HepG2 (cell line): ENCODE measurements at regions not wholly inside any gene's neighbourhood (a gene's known extent, or its start where the extent isn't known, plus 50 kb on each side); places are given as distances from the start of the nearest gene placed in this dataset.

ENCODE experiments used
- CENPT ChIP-seq: sonication (generic); formaldehyde crosslinking; IDR thresholded peaks from 2 replicates; pipeline ENCODE4 v1.8.0; 2022; ENCODE audit warnings: low read depth, mild to moderate bottlenecking, moderate library complexity, missing genetic modification reagents
- CTCF ChIP-seq: sonication (generic); formaldehyde crosslinking; IDR thresholded peaks from 2 replicates; pipeline ENCODE4 v1.5.0; 2020; ENCODE audit warnings: mild to moderate bottlenecking, missing genetic modification reagents, moderate library complexity
- RFX1 ChIP-seq: fragments of 450-650 bp; IDR thresholded peaks from 2 replicates; pipeline ENCODE4 v1.6.1; 2017
- TFDP1 ChIP-seq: IDR thresholded peaks from 2 replicates; pipeline ENCODE4 v1.6.1; 2016; ENCODE audit warnings: missing compliant biosample characterization, missing genetic modification reagents, borderline replicate concordance
- ZNF24 ChIP-seq: fragments of 450-650 bp; IDR thresholded peaks from 2 replicates; pipeline ENCODE4 v1.6.1; 2017; ENCODE audit warnings: antibody characterized with exemption, mild to moderate bottlenecking
- ZNF280B ChIP-seq: sonication (generic); formaldehyde crosslinking; IDR thresholded peaks from 2 replicates; pipeline ENCODE4 v1.5.0; 2020; ENCODE audit warnings: missing genetic modification reagents, mild to moderate bottlenecking, borderline replicate concordance
- ZNF512B ChIP-seq: sonication (generic); formaldehyde crosslinking; IDR thresholded peaks from 2 replicates; pipeline ENCODE4 v1.5.1; 2020; ENCODE audit warnings: missing genetic modification reagents, mild to moderate bottlenecking, borderline replicate concordance

GRCh38 chr12:97681612-97682504 lies 219.3 kb downstream of the RMST start:
- TF ChIP-seq ZNF24 (no peak), CTCF (CRISPR knock-in tag) (no peak), CENPT (CRISPR knock-in tag) (no peak), ZNF512B (CRISPR knock-in tag) (no peak), ZNF280B (CRISPR knock-in tag) (no peak), TFDP1 (CRISPR knock-in tag) (no peak), RFX1 (no peak)
